ENCODE measurements at regions not wholly inside any gene's neighbourhood (a gene's known extent, or its start where the extent isn't known, plus 50 kb on each side); places are given as distances from the start of the nearest gene placed in this dataset.

GRCh38 chr5:18119156-18119785 lies 485.0 kb downstream of the TAF11L14 start:
- TF ChIP-seq CTBP1 (IDR thresholded peaks at IDR 0.05; ENCODE audit: borderline replicate concordance): no peak
- TF ChIP-seq, protein P1, sequence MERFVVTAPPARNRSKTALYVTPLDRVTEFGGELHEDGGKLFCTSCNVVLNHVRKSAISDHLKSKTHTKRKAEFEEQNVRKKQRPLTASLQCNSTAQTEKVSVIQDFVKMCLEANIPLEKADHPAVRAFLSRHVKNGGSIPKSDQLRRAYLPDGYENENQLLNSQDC (CRISPR knock-in tag; IDR thresholded peaks at IDR 0.05): no peak
- no peak for TF ChIP-seq ZNF274 (IDR thresholded peaks at IDR 0.05; ENCODE audit: borderline replicate concordance, low read depth, low read length)
- TF ChIP-seq, protein P2, sequence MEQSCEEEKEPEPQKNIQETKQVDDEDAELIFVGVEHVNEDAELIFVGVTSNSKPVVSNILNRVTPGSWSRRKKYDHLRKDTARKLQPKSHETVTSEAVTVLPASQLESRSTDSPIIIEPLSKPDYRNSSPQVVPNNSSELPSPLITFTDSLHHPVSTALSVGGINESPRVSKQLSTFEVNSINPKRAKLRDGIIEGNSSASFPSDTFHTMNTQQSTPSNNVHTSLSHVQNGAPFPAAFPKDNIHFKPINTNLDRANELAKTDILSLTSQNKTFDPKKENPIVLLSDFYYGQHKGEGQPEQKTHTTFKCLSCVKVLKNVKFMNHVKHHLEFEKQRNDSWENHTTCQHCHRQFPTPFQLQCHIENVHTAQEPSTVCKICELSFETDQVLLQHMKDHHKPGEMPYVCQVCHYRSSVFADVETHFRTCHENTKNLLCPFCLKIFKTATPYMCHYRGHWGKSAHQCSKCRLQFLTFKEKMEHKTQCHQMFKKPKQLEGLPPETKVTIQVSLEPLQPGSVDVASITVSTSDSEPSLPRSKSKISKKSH (CRISPR knock-in tag; IDR thresholded peaks at IDR 0.05): no peak
- TF ChIP-seq CSDE1 (IDR thresholded peaks at IDR 0.05): no peak
- TF ChIP-seq MCM5 (IDR thresholded peaks at IDR 0.05; ENCODE audit: low read depth): no peak
- TF ChIP-seq ZNF175 (CRISPR knock-in tag; IDR thresholded peaks at IDR 0.05; ENCODE audit: low read depth): no peak
- no peak for TF ChIP-seq ZNF644 (tag; IDR thresholded peaks at IDR 0.05; ENCODE audit: low read depth)
- TF ChIP-seq ZNF431 (CRISPR knock-in tag; IDR thresholded peaks at IDR 0.05): no peak
- no peak for TF ChIP-seq NFYB (IDR thresholded peaks at IDR 0.05; ENCODE audit: extremely low read depth, insufficient read length)
- no peak for TF ChIP-seq SRSF9 (IDR thresholded peaks at IDR 0.05; ENCODE audit: borderline replicate concordance, low read depth, low read length)
- no peak for TF ChIP-seq KAT8 (IDR thresholded peaks at IDR 0.05; ENCODE audit: low read depth)
- TF ChIP-seq ZNF778 (CRISPR knock-in tag; IDR thresholded peaks at IDR 0.05): no peak
- TF ChIP-seq TCF7 (IDR thresholded peaks at IDR 0.05; ENCODE audit: borderline replicate concordance): no peak
- TF ChIP-seq SIN3B (IDR thresholded peaks at IDR 0.05; ENCODE audit: low read depth): no peak
- TF ChIP-seq THRA (IDR thresholded peaks at IDR 0.05): no peak
- no peak for TF ChIP-seq C11orf30 (IDR thresholded peaks at IDR 0.05; ENCODE audit: low read depth)
- TF ChIP-seq GMEB1 (CRISPR knock-in tag; IDR thresholded peaks at IDR 0.05): no peak
- TF ChIP-seq ZNF717 (CRISPR knock-in tag; IDR thresholded peaks at IDR 0.05): no peak
- POLR2A ChIA-PET: no interaction called here
- FAIRE-seq: no peak

More at GRCh38 chr5:18119156-18119785, 485.0 kb downstream of the TAF11L14 start:
- no peak overlapping the region for H3K4me3 ChIP-seq
- no peaks in the 10 kb centered on the region for H3K4me1 ChIP-seq (replicated peaks in 1 of 2; ENCODE audit: control insufficient read depth in 2 of 2, insufficient read depth in 2 of 2, low read length in 2 of 2)
- H3K9me3 ChIP-seq (replicated peaks; ENCODE audit: control insufficient read depth, insufficient read depth, low read depth, low read length): no peaks in the 10 kb centered on the region; the same call in 1 of the 2 replicates
- BruUV-seq (replicated peaks): no TSS peak
- in situ Hi-C loops (cut with MboI) (no loop called here), intact Hi-C loops (cut with micrococcal nuclease) (no loop called here)
- H3K9me1 ChIP-seq (ENCODE audit: control insufficient read depth, insufficient read depth, low read length): no peaks in the 10 kb centered on the region
- CTCF ChIA-PET (ENCODE audit: low intra/inter-chr PET ratio): no interaction called here
- no peak overlapping the region for H3K9ac ChIP-seq (ENCODE audit: insufficient read depth in 1 of 2, low read depth in 2 of 2, low read length in 2 of 2)
- no peak overlapping the region for H3K27ac ChIP-seq (ENCODE audit: extremely low read depth, low read depth, low read length)
- no peaks in the 10 kb centered on the region for H3K79me2 ChIP-seq (ENCODE audit: control insufficient read depth, insufficient read depth, low read length)
- WGBS (ENCODE audit: insufficient coverage, low coverage, missing lambda C conversion rate): 0% methylated on average over 11 of the region's 11 CpGs
- DNase-seq (ENCODE audit: extremely low read depth in 1 of 4, low spot score in 3 of 4) (no peak), ATAC-seq (no peak)
- no peak overlapping the region for H2AFZ ChIP-seq (ENCODE audit: low read depth, low read length)
- H3K27me3 ChIP-seq (ENCODE audit: control insufficient read depth in 2 of 2, insufficient read depth in 2 of 2, low read length in 2 of 2): no peaks in the 10 kb centered on the region
- H4K20me1 ChIP-seq (replicated peaks; ENCODE audit: control insufficient read depth, insufficient read depth, low read length): no peaks in the 10 kb centered on the region
- H3K36me3 ChIP-seq (ENCODE audit: control insufficient read depth, insufficient read depth, low read length): no peaks in the 10 kb centered on the region
- no peak overlapping the region for H3K4me2 ChIP-seq (ENCODE audit: insufficient read depth, low read length)
